ENCODE measurements at regions not wholly inside any gene's neighbourhood (a gene's known extent, or its start where the extent isn't known, plus 50 kb on each side); places are given as distances from the start of the nearest gene placed in this dataset.

DNA sequence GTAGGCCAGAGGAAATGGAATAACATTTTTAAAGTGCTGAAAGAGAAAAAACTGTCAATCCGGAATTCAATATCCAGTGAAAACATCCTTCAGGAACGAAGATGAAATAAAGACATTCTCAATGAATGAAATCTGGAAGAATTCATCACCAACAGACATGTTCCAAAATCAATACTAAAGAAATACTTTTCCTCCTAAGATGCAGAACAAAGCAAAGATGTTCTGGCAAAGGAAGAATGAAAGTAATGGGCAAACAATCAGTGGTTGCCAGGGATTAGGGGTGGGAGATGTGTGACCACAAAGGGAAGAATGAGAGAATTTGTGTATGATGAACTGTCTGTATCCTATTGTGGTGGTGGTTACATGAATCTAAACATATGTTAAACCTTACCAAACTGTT, 52.8 kb upstream of the EEPD1 start:
- DNase-seq (ENCODE audit: low spot score): no peak

DNA sequence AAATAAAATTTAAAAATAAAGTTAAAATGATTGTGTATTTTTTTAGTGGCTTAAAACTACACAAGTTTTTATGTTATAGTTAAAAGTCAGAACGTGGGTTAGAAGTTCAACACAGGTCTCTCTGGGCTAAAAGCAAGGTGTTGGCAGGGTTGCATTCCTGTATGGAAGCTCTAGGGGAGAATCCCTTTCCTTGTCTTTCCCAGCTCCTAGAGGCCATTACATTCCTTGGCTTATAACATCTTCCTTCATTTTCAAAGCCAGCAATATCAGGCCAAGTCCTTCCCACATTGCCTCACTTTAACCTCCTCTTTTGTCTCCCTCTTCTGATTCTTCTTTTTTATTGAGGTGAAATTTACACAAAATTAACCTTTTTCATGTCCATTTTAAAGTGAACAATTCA, 52.4 kb upstream of the EEPD1 start:
- DNase-seq (ENCODE audit: low spot score): no peak

Data from ecto neural progenitor cell (in vitro differentiated cells).